AG10803 (cell line): ENCODE measurements at regions not wholly inside any gene's neighbourhood (a gene's known extent, or its start where the extent isn't known, plus 50 kb on each side); places are given as distances from the start of the nearest gene placed in this dataset.

Experiments
- DNase-seq: peaks from one replicate; pipeline ENCODE4 v3.0.0; 2010; ENCODE audit warnings: low read depth
- H3K4me3 ChIP-seq: 2 replicates; pipeline ENCODE4 v1.5.1; 2011; ENCODE audit warnings: mild to moderate bottlenecking, low read length, control low read depth
- TF ChIP-seq, protein P1 (sequence below): conservative IDR thresholded peaks from 2 replicates; pipeline ENCODE4 v1.5.1; 2011; ENCODE audit warnings: mild to moderate bottlenecking, low read length, control low read depth, inconsistent platforms

DNA sequence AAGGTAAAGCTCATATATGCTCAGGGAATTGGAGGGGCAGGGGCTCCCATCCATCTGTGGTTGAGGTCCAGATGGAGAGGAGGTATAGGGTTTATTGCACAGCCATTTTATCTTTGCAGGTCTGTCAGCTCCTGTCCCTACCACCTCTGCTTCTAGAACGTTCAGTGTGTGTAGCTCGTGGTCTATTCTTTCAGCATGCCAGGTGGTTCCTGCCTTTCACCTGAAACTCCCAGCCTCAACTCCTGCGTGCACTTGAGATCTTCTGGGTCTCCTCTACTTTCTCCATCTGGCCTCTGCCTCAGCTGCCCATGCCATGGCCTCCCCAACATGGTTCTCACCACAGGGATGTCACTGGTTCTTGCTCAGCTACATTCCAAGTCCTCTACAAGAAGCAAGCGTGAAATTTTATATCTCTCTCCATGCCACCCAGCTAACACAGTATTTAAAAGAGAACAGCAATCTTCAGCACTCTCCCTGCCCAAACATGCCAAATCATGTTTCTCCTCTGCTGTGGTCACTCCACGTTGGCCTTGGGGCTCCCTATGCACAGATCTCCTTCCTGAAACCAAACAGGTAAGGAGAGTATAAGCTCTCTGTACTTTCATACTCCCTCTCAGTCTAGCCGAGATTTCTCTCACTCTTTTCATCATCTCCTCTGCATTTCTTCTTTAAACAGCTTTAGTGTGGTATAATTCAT is 157.8 kb upstream of the TRPC6 start:
- TF ChIP-seq, protein P1, sequence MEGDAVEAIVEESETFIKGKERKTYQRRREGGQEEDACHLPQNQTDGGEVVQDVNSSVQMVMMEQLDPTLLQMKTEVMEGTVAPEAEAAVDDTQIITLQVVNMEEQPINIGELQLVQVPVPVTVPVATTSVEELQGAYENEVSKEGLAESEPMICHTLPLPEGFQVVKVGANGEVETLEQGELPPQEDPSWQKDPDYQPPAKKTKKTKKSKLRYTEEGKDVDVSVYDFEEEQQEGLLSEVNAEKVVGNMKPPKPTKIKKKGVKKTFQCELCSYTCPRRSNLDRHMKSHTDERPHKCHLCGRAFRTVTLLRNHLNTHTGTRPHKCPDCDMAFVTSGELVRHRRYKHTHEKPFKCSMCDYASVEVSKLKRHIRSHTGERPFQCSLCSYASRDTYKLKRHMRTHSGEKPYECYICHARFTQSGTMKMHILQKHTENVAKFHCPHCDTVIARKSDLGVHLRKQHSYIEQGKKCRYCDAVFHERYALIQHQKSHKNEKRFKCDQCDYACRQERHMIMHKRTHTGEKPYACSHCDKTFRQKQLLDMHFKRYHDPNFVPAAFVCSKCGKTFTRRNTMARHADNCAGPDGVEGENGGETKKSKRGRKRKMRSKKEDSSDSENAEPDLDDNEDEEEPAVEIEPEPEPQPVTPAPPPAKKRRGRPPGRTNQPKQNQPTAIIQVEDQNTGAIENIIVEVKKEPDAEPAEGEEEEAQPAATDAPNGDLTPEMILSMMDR, result no peak
- no peak for DNase-seq
- no peak overlapping the region for H3K4me3 ChIP-seq

DNA sequence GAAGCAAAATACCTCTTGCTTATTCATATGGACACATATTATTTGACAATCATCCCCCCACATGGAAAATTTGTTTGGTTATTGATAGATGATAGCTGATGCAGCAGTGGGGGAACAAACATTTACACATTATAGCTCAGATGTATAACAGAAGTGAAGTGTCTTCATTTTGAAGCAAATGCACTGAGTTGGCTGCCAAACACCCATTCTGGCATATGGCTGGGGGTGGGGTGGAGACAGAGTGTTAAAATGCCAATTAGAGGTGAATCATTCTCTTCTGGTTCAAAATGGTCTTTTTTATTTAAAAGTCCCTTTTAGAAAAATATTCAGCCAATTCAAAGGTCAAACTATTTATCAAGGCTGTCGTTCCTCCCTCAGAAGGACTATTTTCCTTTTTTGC is 157.3 kb upstream of the TRPC6 start:
- no peak overlapping the region for H3K4me3 ChIP-seq
- TF ChIP-seq, protein P1, result no peak
- no peak for DNase-seq

DNA sequence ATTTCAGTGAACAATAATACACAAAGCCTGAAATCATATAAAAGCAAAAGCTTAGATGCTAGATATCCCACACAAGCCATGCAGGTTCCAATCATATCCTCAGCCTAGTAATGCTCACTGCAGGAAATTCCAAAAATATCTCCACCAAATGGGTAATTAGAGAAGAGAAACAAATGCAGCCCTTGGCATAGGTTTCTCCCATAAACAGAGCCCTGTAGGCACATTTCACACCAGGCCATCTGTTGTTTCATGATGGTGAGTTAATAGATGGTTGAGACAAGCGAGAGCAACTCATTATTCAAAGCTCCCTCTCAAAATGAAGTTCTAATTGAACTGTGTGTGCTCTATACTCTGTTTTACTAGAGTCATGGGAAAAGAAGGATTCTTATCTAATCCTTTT is 154.6 kb upstream of the TRPC6 start:
- TF ChIP-seq, protein P1, result no peak
- no peak overlapping the region for H3K4me3 ChIP-seq
- no peak for DNase-seq

DNA sequence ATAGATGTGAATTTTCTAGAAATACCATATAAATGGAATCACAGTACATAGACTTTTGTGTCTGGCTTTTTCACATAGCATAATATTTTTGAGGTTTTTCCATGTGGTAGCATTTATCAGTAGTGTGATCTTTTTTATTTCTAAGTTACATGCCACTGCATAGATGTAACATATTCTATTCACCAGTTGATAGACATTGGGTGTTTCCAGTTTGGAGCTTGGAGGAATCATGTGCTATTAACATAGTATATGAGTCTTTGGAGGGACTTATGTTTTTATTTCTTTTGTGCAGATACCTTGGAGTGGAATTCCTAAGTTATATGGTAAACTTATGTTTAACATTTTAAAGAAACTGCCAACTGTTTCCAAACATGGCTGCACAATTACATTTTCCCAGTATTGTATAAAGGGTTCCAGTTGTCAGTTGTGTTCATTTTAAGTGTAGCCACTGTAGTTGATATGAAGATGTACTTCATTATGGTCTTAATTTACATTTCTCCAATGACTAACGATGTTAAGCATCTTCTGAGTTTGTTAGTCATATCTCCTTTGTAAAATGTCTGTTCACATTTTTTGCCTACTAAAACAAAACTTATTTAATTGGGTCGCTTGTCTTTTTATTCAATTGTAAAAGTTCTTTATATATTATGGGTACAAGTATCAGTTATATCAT is 145.7 kb upstream of the TRPC6 start:
- H3K4me3 ChIP-seq, result no peak overlapping the region
- TF ChIP-seq, protein P1, result no peak
- no peak for DNase-seq

DNA sequence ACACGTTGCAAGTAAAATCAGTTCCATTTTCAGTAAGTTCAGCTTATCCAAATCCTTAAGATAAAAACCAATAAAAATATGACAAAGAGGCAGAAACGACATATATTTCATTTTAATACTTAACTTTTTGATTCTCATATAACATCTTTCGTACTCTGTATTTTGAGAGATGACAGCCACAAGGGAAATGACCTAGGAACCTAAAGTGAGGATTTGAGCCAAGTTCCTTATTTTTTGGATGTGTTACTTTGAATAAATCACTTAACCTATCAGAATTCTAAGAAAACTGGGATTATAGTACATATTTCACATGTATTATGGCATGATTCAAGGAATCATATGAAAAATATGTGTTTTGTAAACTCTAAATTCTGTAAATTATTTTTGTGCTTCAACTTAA is 143.6 kb upstream of the TRPC6 start:
- no peak overlapping the region for H3K4me3 ChIP-seq
- DNase-seq, result no peak
- TF ChIP-seq, protein P1, result no peak

DNA sequence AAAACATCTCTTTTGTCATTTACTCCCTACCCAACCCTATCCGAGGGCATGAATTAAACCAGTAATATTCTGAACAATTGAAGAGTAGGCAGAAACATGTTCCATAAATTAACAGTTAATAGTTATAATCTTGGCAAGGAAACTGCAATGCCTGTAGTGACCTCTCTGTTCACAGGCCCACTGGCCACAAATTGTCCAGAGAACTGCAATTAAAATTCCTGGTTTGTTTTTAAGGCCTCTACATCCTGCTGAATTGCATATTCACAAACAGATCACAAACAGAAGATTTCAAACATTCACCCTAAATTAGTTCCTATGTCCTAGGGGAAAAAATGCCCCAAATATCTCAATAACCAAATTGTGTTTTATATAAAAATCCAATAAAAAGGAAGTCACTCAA is 143.2 kb upstream of the TRPC6 start:
- no peak for DNase-seq
- no peak overlapping the region for H3K4me3 ChIP-seq
- TF ChIP-seq, protein P1, result no peak

DNA sequence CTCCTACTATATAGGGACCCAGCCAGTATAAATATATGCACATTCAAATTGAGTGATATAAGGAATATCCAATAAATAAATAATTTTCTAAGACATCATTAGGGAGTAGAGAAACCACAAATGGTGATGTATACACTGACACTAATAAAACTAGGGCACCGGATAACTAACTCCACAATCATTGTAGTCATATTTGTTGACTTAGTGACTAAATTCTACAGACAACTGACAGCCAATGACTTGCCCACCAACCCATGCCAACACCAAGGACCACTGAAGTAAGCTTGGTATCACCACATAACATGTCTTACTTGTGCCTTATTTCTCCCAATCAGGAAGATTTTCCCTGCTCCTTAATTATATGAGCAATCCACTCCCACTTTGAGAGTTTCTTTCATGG is 139.6 kb upstream of the TRPC6 start:
- H3K4me3 ChIP-seq, result no peak overlapping the region
- TF ChIP-seq, protein P1, result no peak
- DNase-seq, result no peak
